ENCODE measurements at regions not wholly inside any gene's neighbourhood (a gene's known extent, or its start where the extent isn't known, plus 50 kb on each side); places are given as distances from the start of the nearest gene placed in this dataset.

DNA sequence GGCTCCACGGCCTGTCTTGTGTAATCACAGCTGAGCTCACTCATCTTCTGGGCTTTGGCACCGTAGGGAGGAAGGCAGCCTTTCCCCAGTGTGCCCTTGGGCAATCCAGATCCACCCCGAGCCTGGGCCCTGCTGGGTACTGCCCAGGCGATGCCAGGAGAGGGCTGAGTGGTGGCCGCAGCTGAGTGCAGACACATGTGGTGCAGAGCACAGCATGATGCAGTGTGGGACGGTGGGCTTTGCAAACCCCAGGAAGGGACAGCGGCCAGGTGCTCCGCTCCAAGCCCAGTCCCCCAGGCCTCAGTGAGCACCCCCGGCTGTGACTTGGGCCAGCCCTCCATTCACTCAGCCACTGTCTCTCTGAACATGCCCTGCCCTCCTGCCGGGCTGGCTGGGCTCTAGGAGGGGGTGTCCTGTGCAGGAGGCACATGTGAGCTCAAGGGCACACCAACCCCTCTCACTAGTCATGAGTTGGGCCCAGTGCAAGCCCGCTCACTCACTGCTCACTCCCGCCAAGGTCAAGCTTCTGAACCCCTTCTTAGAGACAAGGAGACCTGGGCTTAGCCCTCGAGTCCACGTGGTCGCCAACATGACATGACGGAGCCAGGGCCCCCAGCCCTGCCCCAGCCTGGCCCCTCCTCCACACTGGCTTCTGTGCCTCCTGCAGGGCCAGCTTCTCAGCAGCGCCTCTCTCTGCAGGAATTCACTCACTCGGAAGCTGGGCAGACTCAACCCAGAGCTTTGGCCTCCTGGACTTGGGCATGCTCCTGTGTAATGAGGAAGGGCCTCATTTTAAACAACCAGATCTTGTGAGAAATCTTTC, 77.5 kb upstream of the INSIG1 start:
- CTCF ChIA-PET = interaction anchor here (1.1 to 1.5 kb wide), 3 partner anchors 29 to 292 kb away, joined by 3 to 4 read pairs (median 3); no protein-coding TSS in a partner anchor
- Mint-ChIP-seq H3K9me3 (no peaks in the 10 kb centered on the region), H3K4me1 (ENCODE audit: low read depth) (peaks cover 5% of the 10 kb centered on the region), H3K27me3 (no peaks in the 10 kb centered on the region), H3K36me3 (ENCODE audit: low read depth) (no peaks in the 10 kb centered on the region), H3K27ac (no peak overlapping the region), H3K4me3 (no peak overlapping the region)
- ATAC-seq = no peak
- TF ChIP-seq, protein P1, sequence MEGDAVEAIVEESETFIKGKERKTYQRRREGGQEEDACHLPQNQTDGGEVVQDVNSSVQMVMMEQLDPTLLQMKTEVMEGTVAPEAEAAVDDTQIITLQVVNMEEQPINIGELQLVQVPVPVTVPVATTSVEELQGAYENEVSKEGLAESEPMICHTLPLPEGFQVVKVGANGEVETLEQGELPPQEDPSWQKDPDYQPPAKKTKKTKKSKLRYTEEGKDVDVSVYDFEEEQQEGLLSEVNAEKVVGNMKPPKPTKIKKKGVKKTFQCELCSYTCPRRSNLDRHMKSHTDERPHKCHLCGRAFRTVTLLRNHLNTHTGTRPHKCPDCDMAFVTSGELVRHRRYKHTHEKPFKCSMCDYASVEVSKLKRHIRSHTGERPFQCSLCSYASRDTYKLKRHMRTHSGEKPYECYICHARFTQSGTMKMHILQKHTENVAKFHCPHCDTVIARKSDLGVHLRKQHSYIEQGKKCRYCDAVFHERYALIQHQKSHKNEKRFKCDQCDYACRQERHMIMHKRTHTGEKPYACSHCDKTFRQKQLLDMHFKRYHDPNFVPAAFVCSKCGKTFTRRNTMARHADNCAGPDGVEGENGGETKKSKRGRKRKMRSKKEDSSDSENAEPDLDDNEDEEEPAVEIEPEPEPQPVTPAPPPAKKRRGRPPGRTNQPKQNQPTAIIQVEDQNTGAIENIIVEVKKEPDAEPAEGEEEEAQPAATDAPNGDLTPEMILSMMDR (IDR thresholded peaks at IDR 0.05) = no peak
- POLR2A ChIA-PET = no interaction called here
- DNase-seq = no peak
- intact Hi-C loops (cut with micrococcal nuclease) = no loop called here

DNA sequence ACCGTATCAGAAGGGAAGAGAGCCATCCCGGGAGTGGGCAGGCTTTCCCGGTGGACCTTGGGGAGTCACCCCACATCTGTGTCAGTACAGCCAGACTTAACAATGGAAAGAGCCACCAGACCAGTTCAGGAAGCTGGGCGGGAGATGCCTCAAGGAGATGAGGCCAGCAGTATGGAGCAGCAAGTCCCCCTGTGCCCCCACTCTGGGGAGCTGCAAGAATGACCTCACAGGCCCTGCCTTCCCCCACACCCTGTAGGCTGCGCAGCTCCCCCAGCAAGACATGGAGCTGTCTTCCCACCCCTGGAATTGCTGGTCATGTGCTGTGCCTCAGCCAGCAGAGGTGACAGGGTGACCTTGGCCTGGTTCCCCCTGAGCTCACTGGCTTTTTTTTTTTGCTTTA, 76.8 kb upstream of the INSIG1 start:
- TF ChIP-seq, protein P1 (IDR thresholded peaks at IDR 0.05) = no peak
- Mint-ChIP-seq H3K27me3 (no peaks in the 10 kb centered on the region), H3K9me3 (no peaks in the 10 kb centered on the region), H3K27ac (no peak overlapping the region), H3K4me3 (no peak overlapping the region), H3K4me1 (ENCODE audit: low read depth) (peaks cover 5% of the 10 kb centered on the region), H3K36me3 (ENCODE audit: low read depth) (no peaks in the 10 kb centered on the region)
- ChIA-PET CTCF (interaction anchor here (1.1 kb wide), 2 partner anchors 30 to 124 kb away, joined by 3 read pairs; no protein-coding TSS in a partner anchor), POLR2A (no interaction called here)
- ATAC-seq (no peak), DNase-seq (no peak)
- intact Hi-C loops (cut with micrococcal nuclease) = no loop called here

DNA sequence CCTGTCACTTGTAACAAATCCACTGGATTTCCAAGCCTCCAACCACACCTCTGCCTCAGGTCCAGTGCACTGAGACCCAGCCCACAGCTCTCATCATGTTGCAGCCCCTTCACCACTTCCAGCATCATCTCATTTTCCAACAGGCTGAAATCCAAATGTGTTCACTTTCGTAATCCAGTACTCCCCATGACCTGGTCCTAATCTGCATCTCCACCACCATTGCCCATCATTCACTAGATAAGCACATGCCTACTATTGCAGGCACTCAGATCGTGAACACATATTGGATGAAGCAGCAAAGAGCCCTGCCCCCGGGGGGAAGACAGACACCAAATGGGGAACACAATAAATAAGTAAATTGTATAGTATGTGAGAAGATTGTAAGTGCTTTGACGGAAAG, 76.1 kb upstream of the INSIG1 start:
- Mint-ChIP-seq H3K4me3 (no peak overlapping the region), H3K27ac (no peak overlapping the region), H3K36me3 (ENCODE audit: low read depth) (no peaks in the 10 kb centered on the region), H3K27me3 (no peaks in the 10 kb centered on the region), H3K9me3 (no peaks in the 10 kb centered on the region), H3K4me1 (ENCODE audit: low read depth) (peaks cover 5% of the 10 kb centered on the region)
- ATAC-seq (no peak), DNase-seq (no peak)
- ChIA-PET CTCF (interaction anchor here (1.1 kb wide), 1 partner anchor 30 kb away, joined by 3 read pairs; no protein-coding TSS in a partner anchor), POLR2A (no interaction called here)
- intact Hi-C loops (cut with micrococcal nuclease) = no loop called here
- TF ChIP-seq, protein P1 (IDR thresholded peaks at IDR 0.05) = no peak

DNA sequence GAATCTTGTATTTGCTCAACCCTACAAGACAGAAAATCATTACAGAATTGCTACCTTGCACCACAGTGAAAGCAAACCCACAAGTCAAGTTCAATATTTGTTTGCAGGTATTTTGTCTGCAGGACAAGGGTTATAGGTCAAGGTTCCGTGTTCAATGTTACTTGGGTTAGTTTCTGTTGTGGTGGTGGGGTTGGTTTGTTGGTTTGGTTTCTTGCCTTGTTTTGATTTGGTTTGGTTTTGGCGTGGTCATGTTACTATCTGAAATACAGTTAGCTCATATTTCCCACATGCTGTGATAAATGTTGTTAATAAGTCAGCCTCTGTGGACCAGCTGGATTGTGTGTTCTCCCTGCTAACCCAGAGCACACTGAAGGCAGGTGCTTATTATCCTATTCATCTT, 75.6 kb upstream of the INSIG1 start:
- ChIA-PET CTCF (no interaction called here), POLR2A (no interaction called here)
- no peaks in the 10 kb centered on the region for H3K27me3 Mint-ChIP-seq
- intact Hi-C loops (cut with micrococcal nuclease) = no loop called here
- H3K36me3 Mint-ChIP-seq (ENCODE audit: low read depth) = no peaks in the 10 kb centered on the region
- peaks cover 5% of the 10 kb centered on the region for H3K4me1 Mint-ChIP-seq (ENCODE audit: low read depth)
- DNase-seq (no peak), ATAC-seq (no peak)
- no peak overlapping the region for H3K4me3 Mint-ChIP-seq
- TF ChIP-seq, protein P1 (IDR thresholded peaks at IDR 0.05) = no peak
- no peak overlapping the region for H3K27ac Mint-ChIP-seq
- H3K9me3 Mint-ChIP-seq = no peaks in the 10 kb centered on the region

DNA sequence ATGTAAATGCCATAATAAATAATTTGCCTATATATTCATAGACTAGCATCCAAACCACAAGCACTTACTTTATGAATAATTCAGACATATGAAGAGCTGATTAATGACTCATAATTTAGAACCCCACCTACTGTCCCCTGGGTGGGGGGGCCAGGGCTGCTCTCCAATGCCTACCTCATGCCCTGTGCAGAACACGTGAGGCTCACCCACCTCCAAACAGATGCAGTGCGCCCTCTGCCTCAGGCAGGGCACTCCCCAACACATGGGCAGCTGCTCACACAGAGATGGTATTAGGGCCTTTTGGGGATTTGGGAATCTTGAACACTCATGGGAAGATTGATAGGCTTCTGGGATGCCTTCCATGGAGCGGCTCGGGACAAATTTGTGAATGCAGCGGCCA, 75.1 kb upstream of the INSIG1 start:
- CTCF ChIA-PET = no interaction called here

More for the DNA sequence above, 75.1 kb upstream of the INSIG1 start:
- no peaks in the 10 kb centered on the region for H3K36me3 Mint-ChIP-seq (ENCODE audit: low read depth)
- no peaks in the 10 kb centered on the region for H3K27me3 Mint-ChIP-seq
- TF ChIP-seq, protein P1 (IDR thresholded peaks at IDR 0.05) = no peak
- DNase-seq (peak; percentile 23), ATAC-seq (peak; percentile 42)
- POLR2A ChIA-PET = no interaction called here
- intact Hi-C loops (cut with micrococcal nuclease) = no loop called here
- H3K4me3 Mint-ChIP-seq = no peak overlapping the region
- H3K4me1 Mint-ChIP-seq (ENCODE audit: low read depth) = peaks cover 5% of the 10 kb centered on the region
- no peak overlapping the region for H3K27ac Mint-ChIP-seq
- H3K9me3 Mint-ChIP-seq = no peaks in the 10 kb centered on the region
